HUES48 (cell line): ENCODE measurements at regions not wholly inside any gene's neighbourhood (a gene's known extent, or its start where the extent isn't known, plus 50 kb on each side); places are given as distances from the start of the nearest gene placed in this dataset.

Source experiments
- H3K27ac ChIP-seq: one replicate; pipeline ENCODE4 v1.7.0; 2013; ENCODE audit warnings: low read depth, low read length, inconsistent platforms
- H3K27me3 ChIP-seq: 2 replicates; pipeline ENCODE4 v1.6.1; 2013; ENCODE audit warnings: mild to moderate bottlenecking, low read length; ENCODE audit not compliant: control insufficient read depth, insufficient read depth
- H3K36me3 ChIP-seq: 2 replicates; pipeline ENCODE4 v1.6.1; 2013; ENCODE audit warnings: low read length; ENCODE audit not compliant: control insufficient read depth, insufficient read depth
- H3K4me1 ChIP-seq: 2 replicates; pipeline ENCODE4 v1.6.1; 2013; ENCODE audit warnings: mild to moderate bottlenecking, low read length; ENCODE audit not compliant: control insufficient read depth, insufficient read depth
- H3K4me3 ChIP-seq: 2 replicates; pipeline ENCODE4 v1.5.1; 2013; ENCODE audit warnings: mild to moderate bottlenecking, low read depth, low read length
- H3K9ac ChIP-seq: 2 replicates; pipeline ENCODE4 v1.6.1; 2013; ENCODE audit warnings: mild to moderate bottlenecking, low read depth, low read length, moderate library complexity
- H3K9me3 ChIP-seq: 2 replicates; pipeline ENCODE4 v1.6.1; 2013; ENCODE audit warnings: low read length; ENCODE audit not compliant: control insufficient read depth, insufficient read depth

GRCh38 chr6:29884261-29884660 is 56.6 kb downstream of the HLA-G start:
- H3K9me3 ChIP-seq = no peaks in the 10 kb centered on the region
- H3K27me3 ChIP-seq = peaks cover 20% of the 10 kb centered on the region
- no peak overlapping the region for H3K4me3 ChIP-seq
- H3K36me3 ChIP-seq = no peaks in the 10 kb centered on the region
- H3K9ac ChIP-seq = no peak overlapping the region
- no peaks in the 10 kb centered on the region for H3K4me1 ChIP-seq
- no peak overlapping the region for H3K27ac ChIP-seq

- H3K36me3 ChIP-seq = no peaks in the 10 kb centered on the region
- H3K9me3 ChIP-seq = no peaks in the 10 kb centered on the region
- H3K4me3 ChIP-seq = no peak overlapping the region
- H3K27me3 ChIP-seq = peaks cover 20% of the 10 kb centered on the region
- H3K27ac ChIP-seq = no peak overlapping the region
- no peak overlapping the region for H3K9ac ChIP-seq
- no peaks in the 10 kb centered on the region for H3K4me1 ChIP-seq
Measured at GRCh38 chr6:29886701-29887100, 55.6 kb upstream of the HLA-A start.

GRCh38 chr6:29887330-29887818 is 55.0 kb upstream of the HLA-A start:
- no peaks in the 10 kb centered on the region for H3K9me3 ChIP-seq
- peak overlapping the region; percentile 64 for H3K4me3 ChIP-seq
- no peaks in the 10 kb centered on the region for H3K4me1 ChIP-seq
- no peaks in the 10 kb centered on the region for H3K36me3 ChIP-seq
- no peak overlapping the region for H3K27ac ChIP-seq
- H3K27me3 ChIP-seq = peaks cover 20% of the 10 kb centered on the region
- no peak overlapping the region for H3K9ac ChIP-seq

- Histone ChIP-seq H3K27ac (no peak overlapping the region), H3K36me3 (no peaks in the 10 kb centered on the region), H3K27me3 (peaks cover 20% of the 10 kb centered on the region), H3K4me1 (no peaks in the 10 kb centered on the region), H3K9ac (no peak overlapping the region), H3K9me3 (no peaks in the 10 kb centered on the region), H3K4me3 (peak overlapping the region; percentile 64)
Measured at GRCh38 chr6:29887819-29888776, 54.2 kb upstream of the HLA-A start.
